MM.1S (cell line): ENCODE measurements at regions not wholly inside any gene's neighbourhood (a gene's known extent, or its start where the extent isn't known, plus 50 kb on each side); places are given as distances from the start of the nearest gene placed in this dataset.

Experiments used
- DNase-seq: peaks from one replicate; pipeline ENCODE4 v3.0.0-alpha.2; 2015
- H2AFZ ChIP-seq: fragments of 300-600 bp; sonication (generic); 2 replicates; pipeline ENCODE4 v1.6.0; 2016; ENCODE audit warnings: antibody characterized with exemption, low read length
- H3F3A ChIP-seq: fragments of 300-600 bp; sonication (generic); 2 replicates; pipeline ENCODE4 v1.6.1; 2016; ENCODE audit warnings: mild to moderate bottlenecking, antibody characterized with exemption, low read length, moderate library complexity, mixed read lengths; ENCODE audit not compliant: insufficient read depth
- H3K27ac ChIP-seq: fragments of 300-600 bp; sonication (generic); 2 replicates; pipeline ENCODE4 v1.5.1; 2016; ENCODE audit warnings: mild to moderate bottlenecking, low read length
- H3K27me3 ChIP-seq: fragments of 300-600 bp; sonication (generic); replicated peaks from 2 replicates; pipeline ENCODE4 v1.6.0; 2016; ENCODE audit warnings: low read length; ENCODE audit not compliant: insufficient read depth
- H3K36me3 ChIP-seq: fragments of 300-600 bp; sonication (generic); replicated peaks from 2 replicates; pipeline ENCODE4 v1.6.1; 2016; ENCODE audit warnings: mild to moderate bottlenecking, low read length, mixed read lengths; ENCODE audit not compliant: insufficient read depth
- H3K4me1 ChIP-seq: fragments of 300-600 bp; sonication (generic); 2 replicates; pipeline ENCODE4 v1.6.1; 2016; ENCODE audit warnings: low read length, mixed read lengths
- H3K4me2 ChIP-seq: fragments of 300-600 bp; sonication (generic); 2 replicates; pipeline ENCODE4 v1.6.0; 2016; ENCODE audit warnings: low read depth, low read length
- H3K4me3 ChIP-seq: fragments of 300-600 bp; sonication (generic); 2 replicates; pipeline ENCODE4 v1.5.1; 2016; ENCODE audit warnings: low read length, mixed read lengths
- H3K79me2 ChIP-seq: fragments of 300-600 bp; sonication (generic); 2 replicates; pipeline ENCODE4 v1.6.1; 2016; ENCODE audit warnings: mixed run types, low read length, mixed read lengths
- H3K9ac ChIP-seq: fragments of 300-600 bp; sonication (generic); 2 replicates; pipeline ENCODE4 v1.6.1; 2016; ENCODE audit warnings: low read length, mixed read lengths
- H3K9me2 ChIP-seq: fragments of 300-600 bp; sonication (generic); replicated peaks from 2 replicates; pipeline ENCODE4 v1.6.1; 2016; ENCODE audit warnings: mild to moderate bottlenecking, low read length, mixed read lengths; ENCODE audit not compliant: insufficient read depth
- H3K9me3 ChIP-seq: fragments of 300-600 bp; sonication (generic); replicated peaks from 2 replicates; pipeline ENCODE4 v1.6.1; 2016; ENCODE audit warnings: mild to moderate bottlenecking, low read length, mixed read lengths; ENCODE audit not compliant: insufficient read depth
- H4K20me1 ChIP-seq: fragments of 300-600 bp; sonication (generic); 2 replicates; pipeline ENCODE4 v1.6.1; 2016; ENCODE audit warnings: mild to moderate bottlenecking, low read length, moderate library complexity, mixed read lengths; ENCODE audit not compliant: insufficient read depth
- EZH2 ChIP-seq: fragments of 300-600 bp; sonication (generic); optimal IDR thresholded peaks from 2 replicates; pipeline ENCODE3; 2017; ENCODE audit warnings: low read depth, mild to moderate bottlenecking, antibody characterized with exemption, low read length, mixed read lengths
- EZH2phosphoT487 ChIP-seq: fragments of 300-600 bp; sonication (generic); IDR thresholded peaks from 2 replicates; pipeline ENCODE4 v1.6.1; 2018; ENCODE audit warnings: antibody characterized with exemption, low read length
- TF ChIP-seq, protein P1 (sequence below): fragments of 300-600 bp; sonication (generic); IDR thresholded peaks from 2 replicates; pipeline ENCODE4 v1.5.1; 2016; ENCODE audit warnings: antibody characterized with exemption, low read length, mixed read lengths

DNA sequence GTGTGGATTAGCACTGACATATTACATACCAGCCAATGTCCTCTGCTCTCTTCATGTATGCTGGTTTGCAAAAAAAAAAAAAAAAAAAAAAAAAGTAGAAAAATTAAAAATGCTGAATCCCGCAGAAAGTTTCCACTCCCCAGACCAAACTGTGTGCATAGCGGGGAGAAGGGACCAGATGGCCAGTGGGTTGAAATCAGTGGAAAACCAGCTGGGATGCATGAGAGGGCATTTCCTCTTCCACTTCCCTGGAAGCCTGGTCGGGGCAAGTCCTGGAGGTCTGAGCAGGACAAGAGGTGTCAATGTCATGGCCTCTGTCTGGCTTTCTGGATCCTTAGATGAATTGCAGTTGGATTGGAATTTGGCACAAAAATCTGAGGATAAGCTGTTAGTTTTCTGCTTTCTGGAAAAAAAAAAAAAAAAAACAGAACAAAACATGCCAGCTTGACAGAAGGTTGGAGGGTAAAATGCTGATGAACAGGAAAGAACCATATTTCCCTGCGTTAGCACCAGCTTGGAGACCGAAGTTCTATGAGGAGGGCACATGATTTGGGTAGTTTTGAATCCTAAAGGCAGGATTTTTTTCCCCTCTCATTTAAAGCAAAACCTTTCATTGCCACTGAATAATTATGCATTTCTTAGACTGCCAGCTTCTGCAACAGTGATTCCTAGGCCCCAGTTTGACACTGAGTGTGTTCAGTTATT lies 941.5 kb upstream of the EEF2KMT start:
- Histone ChIP-seq H2AFZ (no peak overlapping the region), H3K27me3 (no peaks in the 10 kb centered on the region), H3K9me2 (no peaks in the 10 kb centered on the region), H3K4me3 (no peak overlapping the region), H3F3A (no peaks in the 10 kb centered on the region), H3K4me1 (no peaks in the 10 kb centered on the region), H3K4me2 (no peak overlapping the region), H3K27ac (no peak overlapping the region), H3K79me2 (no peaks in the 10 kb centered on the region), H3K9ac (no peak overlapping the region), H3K36me3 (no peaks in the 10 kb centered on the region), H3K9me3 (no peaks in the 10 kb centered on the region), H4K20me1 (no peaks in the 10 kb centered on the region)
- TF ChIP-seq EZH2phosphoT487 (no peak), EZH2 (no peak)
- TF ChIP-seq, protein P1, sequence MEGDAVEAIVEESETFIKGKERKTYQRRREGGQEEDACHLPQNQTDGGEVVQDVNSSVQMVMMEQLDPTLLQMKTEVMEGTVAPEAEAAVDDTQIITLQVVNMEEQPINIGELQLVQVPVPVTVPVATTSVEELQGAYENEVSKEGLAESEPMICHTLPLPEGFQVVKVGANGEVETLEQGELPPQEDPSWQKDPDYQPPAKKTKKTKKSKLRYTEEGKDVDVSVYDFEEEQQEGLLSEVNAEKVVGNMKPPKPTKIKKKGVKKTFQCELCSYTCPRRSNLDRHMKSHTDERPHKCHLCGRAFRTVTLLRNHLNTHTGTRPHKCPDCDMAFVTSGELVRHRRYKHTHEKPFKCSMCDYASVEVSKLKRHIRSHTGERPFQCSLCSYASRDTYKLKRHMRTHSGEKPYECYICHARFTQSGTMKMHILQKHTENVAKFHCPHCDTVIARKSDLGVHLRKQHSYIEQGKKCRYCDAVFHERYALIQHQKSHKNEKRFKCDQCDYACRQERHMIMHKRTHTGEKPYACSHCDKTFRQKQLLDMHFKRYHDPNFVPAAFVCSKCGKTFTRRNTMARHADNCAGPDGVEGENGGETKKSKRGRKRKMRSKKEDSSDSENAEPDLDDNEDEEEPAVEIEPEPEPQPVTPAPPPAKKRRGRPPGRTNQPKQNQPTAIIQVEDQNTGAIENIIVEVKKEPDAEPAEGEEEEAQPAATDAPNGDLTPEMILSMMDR = no peak
- DNase-seq = no peak

DNA sequence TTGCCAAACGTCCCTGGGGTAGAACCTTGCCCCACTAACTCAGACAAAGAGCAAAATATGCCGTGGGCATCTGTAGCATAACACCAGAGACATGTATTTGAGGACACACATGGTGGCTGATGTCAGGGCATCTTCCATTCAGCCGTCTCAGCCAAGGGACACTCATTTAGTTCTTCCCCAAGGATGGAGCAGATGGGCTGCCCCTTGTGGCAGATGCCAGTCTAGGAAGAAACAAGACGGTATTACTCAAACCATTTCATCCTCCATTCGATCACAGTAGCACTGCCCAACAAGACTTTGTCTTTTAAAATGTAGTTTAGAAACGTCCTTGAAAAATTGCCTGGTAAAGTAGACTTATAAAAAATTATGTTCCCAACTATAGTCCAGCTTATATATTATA lies 937.6 kb upstream of the EEF2KMT start:
- Histone ChIP-seq H3K27me3 (no peaks in the 10 kb centered on the region), H3K36me3 (no peaks in the 10 kb centered on the region), H3K4me1 (no peaks in the 10 kb centered on the region), H3K27ac (no peak overlapping the region), H4K20me1 (no peaks in the 10 kb centered on the region), H3K9me3 (no peaks in the 10 kb centered on the region), H3F3A (no peaks in the 10 kb centered on the region), H3K4me2 (no peak overlapping the region), H2AFZ (no peak overlapping the region), H3K79me2 (no peaks in the 10 kb centered on the region), H3K9ac (no peak overlapping the region), H3K9me2 (no peaks in the 10 kb centered on the region), H3K4me3 (no peak overlapping the region)
- DNase-seq = no peak
- TF ChIP-seq EZH2 = no peak

DNA sequence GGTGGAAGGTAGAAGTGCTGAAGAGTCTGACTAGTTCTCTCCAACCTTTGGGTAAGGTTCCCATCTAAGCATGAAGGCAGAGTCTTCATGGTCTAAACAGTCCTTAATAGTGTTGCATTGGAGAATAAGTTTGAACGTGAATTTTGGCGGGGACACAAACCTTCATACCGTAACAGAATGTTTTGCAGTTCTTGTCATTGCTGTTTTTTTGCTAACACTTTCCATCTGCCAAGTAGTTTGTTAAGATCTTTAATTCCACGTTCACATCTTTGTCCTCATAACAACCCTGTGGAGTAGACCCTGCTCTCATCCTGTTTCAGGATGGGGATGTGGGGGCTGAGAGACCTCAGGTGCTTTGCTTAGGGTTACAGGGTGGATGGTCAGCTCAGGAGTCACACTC lies 936.9 kb upstream of the EEF2KMT start:
- H3K4me3 ChIP-seq = no peak overlapping the region
- TF ChIP-seq, protein P1 = no peak
- TF ChIP-seq EZH2 (no peak), EZH2phosphoT487 (no peak)
- H3K9me3 ChIP-seq = no peaks in the 10 kb centered on the region
- H3K4me1 ChIP-seq = no peaks in the 10 kb centered on the region
- H2AFZ ChIP-seq = no peak overlapping the region
- no peaks in the 10 kb centered on the region for H3K27me3 ChIP-seq
- no peak overlapping the region for H3K9ac ChIP-seq
- no peaks in the 10 kb centered on the region for H3K79me2 ChIP-seq
- H4K20me1 ChIP-seq = no peaks in the 10 kb centered on the region
- H3K36me3 ChIP-seq = no peaks in the 10 kb centered on the region
- no peaks in the 10 kb centered on the region for H3F3A ChIP-seq
- H3K9me2 ChIP-seq = no peaks in the 10 kb centered on the region
- H3K27ac ChIP-seq = no peak overlapping the region
- H3K4me2 ChIP-seq = no peak overlapping the region
- no peak for DNase-seq

DNA sequence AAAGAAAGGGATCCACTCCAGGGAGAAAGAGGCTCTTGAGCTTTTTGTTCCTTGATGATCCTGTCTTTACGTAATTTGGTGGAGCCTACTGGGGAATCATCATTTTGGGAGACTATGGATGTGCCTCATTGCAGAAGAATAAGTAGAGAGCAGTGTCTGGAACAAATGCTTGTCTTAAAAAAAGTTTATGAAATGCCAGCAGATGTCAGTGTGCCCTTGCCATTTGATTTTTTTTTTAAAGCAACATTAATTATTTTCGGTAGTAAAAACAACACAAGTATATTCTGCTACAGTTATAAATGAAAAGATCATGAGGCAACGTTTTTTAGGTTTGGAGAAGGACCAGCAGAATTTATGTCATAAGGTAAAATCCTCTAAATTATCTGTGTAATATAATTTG lies 934.8 kb upstream of the EEF2KMT start:
- no peak for TF ChIP-seq EZH2phosphoT487
- TF ChIP-seq EZH2 = no peak
- TF ChIP-seq, protein P1 = peak; percentile 10; the same call in 1 of the 2 replicates
- H3K36me3 ChIP-seq = no peaks in the 10 kb centered on the region
- H3K79me2 ChIP-seq = no peaks in the 10 kb centered on the region
- no peak overlapping the region for H3K4me2 ChIP-seq
- H3K27me3 ChIP-seq = no peaks in the 10 kb centered on the region
- DNase-seq = no peak
- H3K9me3 ChIP-seq = no peaks in the 10 kb centered on the region
- H3K9me2 ChIP-seq = no peaks in the 10 kb centered on the region
- H3K4me1 ChIP-seq = no peaks in the 10 kb centered on the region
- H2AFZ ChIP-seq = no peak overlapping the region
- H3K27ac ChIP-seq = no peak overlapping the region
- H3K4me3 ChIP-seq = no peak overlapping the region
- H4K20me1 ChIP-seq = no peaks in the 10 kb centered on the region
- H3F3A ChIP-seq = no peaks in the 10 kb centered on the region
- H3K9ac ChIP-seq = no peak overlapping the region
